Kidney (tissue), 13 donors: ENCODE measurements at regions not wholly inside any gene's neighbourhood (a gene's known extent, or its start where the extent isn't known, plus 50 kb on each side); places are given as distances from the start of the nearest gene placed in this dataset.

Experiments used
- DNase-seq, 5 donors: peaks; one replicate each; pipeline ENCODE4 v3.0.0-alpha.2; 2013 to 2020
- FAIRE-seq: peaks from 2 replicates; lab custom pipeline; 2012; peaks lifted over from hg19 to GRCh38; lab: Jason Lieb, UNC
- H3K27ac ChIP-seq, 2 donors: one replicate each; pipeline ENCODE4 v1.7.0; 2013; ENCODE audit warnings: low read depth in 2 of 2, low read length in 2 of 2, inconsistent platforms in 1 of 2
- H3K27me3 ChIP-seq: one replicate; pipeline ENCODE4 v1.7.1; 2013; ENCODE audit warnings: low read length, inconsistent platforms; ENCODE audit not compliant: control insufficient read depth, insufficient read depth
- H3K36me3 ChIP-seq, 3 donors: one replicate each; pipeline versions ENCODE4 v1.7.0 to v1.7.1; 2013; ENCODE audit warnings: low read length in 3 of 3, control low read depth in 1 of 3, inconsistent platforms in 1 of 3; ENCODE audit not compliant: insufficient read depth in 3 of 3, control insufficient read depth in 2 of 3
- H3K4me1 ChIP-seq, 3 donors: one replicate each; pipeline versions ENCODE4 v1.7.0 to v1.7.1; 2013; ENCODE audit warnings: low read length in 3 of 3, inconsistent platforms in 1 of 3, low read depth in 1 of 3; ENCODE audit not compliant: control insufficient read depth in 2 of 3, insufficient read depth in 2 of 3
- H3K4me3 ChIP-seq, 3 donors: one replicate each; pipeline versions ENCODE4 v1.7.0 to v1.8.1; 2013; ENCODE audit warnings: low read length in 3 of 3, control low read depth in 1 of 3, inconsistent platforms in 1 of 3
- H3K9ac ChIP-seq, 3 donors: one replicate each; pipeline versions ENCODE4 v1.7.0 to v1.7.1; 2013; ENCODE audit warnings: low read length in 3 of 3, control low read depth in 1 of 3, inconsistent platforms in 1 of 3
- H3K9me3 ChIP-seq, 3 donors: one replicate each; pipeline versions ENCODE4 v1.7.0 to v1.7.1; 2013; ENCODE audit warnings: low read length in 3 of 3, control low read depth in 1 of 3, inconsistent platforms in 1 of 3; ENCODE audit not compliant: control insufficient read depth in 2 of 3, insufficient read depth in 1 of 3
- CTCF ChIP-seq: IDR thresholded peaks from 3 replicates; pipeline ENCODE4 v1.5.1; 2012; ENCODE audit warnings: mild to moderate bottlenecking, moderate library complexity, borderline replicate concordance; ENCODE audit not compliant: insufficient read depth; ENCODE audit errors: extremely low read depth
- intact Hi-C: fragments of 100-400 bp; cut with DNase I; formaldehyde crosslinking; loops from one replicate; pipeline ENCODE4 v1.11.1; 2022
- donor health status: control.
- donor health status: control.
- donor health status: control.
- donor health status: control.
- donor health status: control.
- donor health status: DM: yes; HTN: yes; CAD: no.
- donor health status: Normal renal cell carcinoma (clear cell type).

GRCh38 chr18:6564950-6565814 lies 150.5 kb upstream of the L3MBTL4 start:
- no peak overlapping the region for H3K4me3 ChIP-seq
- FAIRE-seq: no peak
- no peak overlapping the region for H3K27ac ChIP-seq
- H3K36me3 ChIP-seq: no peaks in the 10 kb centered on the region
- no peak for DNase-seq
- no peaks in the 10 kb centered on the region for H3K27me3 ChIP-seq
- peaks cover 0 to 4% (median 2%) of the 10 kb centered on the region in 3 donors for H3K4me1 ChIP-seq
- intact Hi-C loops: no loop called here
- no peaks in the 10 kb centered on the region for H3K9me3 ChIP-seq
- H3K9ac ChIP-seq: no peak overlapping the region
- no peak for TF ChIP-seq CTCF

GRCh38 chr18:6565815-6566081 lies 151.0 kb upstream of the L3MBTL4 start:
- Histone ChIP-seq H3K27me3 (no peaks in the 10 kb centered on the region), H3K4me1 (peaks cover 0 to 4% (median 2%) of the 10 kb centered on the region in 3 donors), H3K9me3 (no peaks in the 10 kb centered on the region), H3K9ac (no peak overlapping the region), H3K4me3 (no peak overlapping the region), H3K27ac (no peak overlapping the region), H3K36me3 (no peaks in the 10 kb centered on the region)
- no peak for TF ChIP-seq CTCF
- FAIRE-seq (no peak), DNase-seq (no peak)
- intact Hi-C loops: no loop called here

GRCh38 chr18:6566338-6566911 lies 151.7 kb upstream of the L3MBTL4 start:
- no peaks in the 10 kb centered on the region for H3K27me3 ChIP-seq
- H3K4me1 ChIP-seq: peaks cover 0 to 4% (median 2%) of the 10 kb centered on the region in 3 donors
- H3K9me3 ChIP-seq: no peaks in the 10 kb centered on the region
- no peaks in the 10 kb centered on the region for H3K36me3 ChIP-seq
- intact Hi-C loops: no loop called here
- H3K27ac ChIP-seq: no peak overlapping the region
- no peak for FAIRE-seq
- no peak for TF ChIP-seq CTCF
- H3K4me3 ChIP-seq: no peak overlapping the region
- no peak overlapping the region for H3K9ac ChIP-seq
- DNase-seq: no peak
